ENCODE measurements at regions not wholly inside any gene's neighbourhood (a gene's known extent, or its start where the extent isn't known, plus 50 kb on each side); places are given as distances from the start of the nearest gene placed in this dataset.

DNA sequence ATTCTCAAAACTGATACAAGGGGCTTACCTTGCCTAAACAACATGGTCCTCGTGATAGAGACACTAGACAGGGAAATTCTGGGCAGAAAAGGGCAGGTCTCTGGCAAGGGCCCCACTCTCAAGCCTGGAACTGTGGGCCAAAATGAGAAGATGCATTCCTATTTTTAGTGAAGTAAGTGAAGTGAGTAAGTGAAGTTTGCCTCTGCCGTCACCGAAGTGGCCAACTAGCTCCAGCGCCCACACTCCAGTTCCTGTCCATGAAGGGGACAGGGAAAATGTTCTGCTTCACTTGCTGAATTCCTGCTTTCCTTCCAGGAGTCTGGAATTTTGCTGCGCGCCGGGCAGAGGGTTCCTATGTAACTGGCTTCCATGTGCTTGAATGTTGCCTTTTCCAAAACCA, 1035.6 kb upstream of the TMEM132C start:
- DNase-seq (ENCODE audit: low read depth): no peak

DNA sequence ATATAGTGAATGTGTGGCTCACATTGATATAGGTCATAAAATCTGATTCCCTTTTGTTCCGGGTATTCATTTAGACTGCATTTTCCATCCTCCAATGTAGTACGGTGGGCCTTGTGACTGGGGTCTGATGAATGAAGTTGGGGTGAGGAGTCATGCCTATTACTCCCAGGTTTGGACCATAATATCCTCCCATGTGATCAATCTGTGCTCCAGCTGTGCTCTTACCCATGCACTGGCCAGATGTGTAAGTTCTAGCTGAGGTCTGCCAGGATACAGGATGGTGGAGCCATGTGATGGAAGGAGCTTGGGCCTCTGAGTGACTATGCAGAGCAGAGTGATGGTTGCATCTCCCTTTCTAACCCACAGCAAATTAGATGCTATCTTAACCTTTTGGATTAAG, 1034.0 kb upstream of the TMEM132C start:
- no peak for DNase-seq (ENCODE audit: low read depth)

DNA sequence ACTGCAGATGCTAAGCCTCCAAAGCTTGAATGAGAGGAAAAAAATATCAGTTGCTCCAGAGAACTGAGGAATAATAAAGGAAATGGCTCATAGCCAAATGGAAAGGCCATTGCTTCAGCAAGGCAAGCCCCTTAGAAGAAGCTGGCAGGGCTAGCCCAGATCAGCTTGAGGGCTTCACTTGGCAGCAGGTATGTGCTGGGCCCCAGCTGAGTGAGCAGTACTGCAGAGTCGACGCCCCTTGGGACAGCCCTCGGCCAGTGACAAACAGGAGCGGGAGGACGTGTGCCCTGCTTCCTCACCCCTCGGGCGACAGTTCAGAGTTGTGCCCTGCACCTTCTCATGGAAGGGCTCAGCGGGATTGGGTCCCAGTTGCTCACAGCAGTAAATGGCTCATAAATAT, 1031.2 kb upstream of the TMEM132C start:
- no peak for DNase-seq (ENCODE audit: low read depth)

DNA sequence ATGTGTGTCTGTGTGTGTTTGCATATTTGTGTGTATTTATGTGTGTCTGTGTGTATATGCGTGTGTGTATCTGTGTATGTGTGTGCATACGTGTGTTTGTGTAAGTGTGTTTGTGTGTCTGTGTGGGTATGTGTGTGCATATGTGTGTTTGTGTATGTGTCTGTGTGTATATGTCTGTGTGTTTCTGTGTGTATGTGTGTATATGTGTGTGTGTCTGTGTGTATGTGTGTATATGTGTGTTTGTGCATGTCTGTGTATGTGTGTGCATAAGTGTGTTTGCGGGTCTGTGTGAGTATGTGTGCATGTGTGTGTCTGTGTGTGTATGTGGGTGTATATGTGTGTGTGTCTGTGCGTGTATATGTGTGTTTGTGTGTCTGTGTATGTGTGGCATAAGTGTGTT, 1030.5 kb upstream of the TMEM132C start:
- no peak for DNase-seq (ENCODE audit: low read depth)

DNA sequence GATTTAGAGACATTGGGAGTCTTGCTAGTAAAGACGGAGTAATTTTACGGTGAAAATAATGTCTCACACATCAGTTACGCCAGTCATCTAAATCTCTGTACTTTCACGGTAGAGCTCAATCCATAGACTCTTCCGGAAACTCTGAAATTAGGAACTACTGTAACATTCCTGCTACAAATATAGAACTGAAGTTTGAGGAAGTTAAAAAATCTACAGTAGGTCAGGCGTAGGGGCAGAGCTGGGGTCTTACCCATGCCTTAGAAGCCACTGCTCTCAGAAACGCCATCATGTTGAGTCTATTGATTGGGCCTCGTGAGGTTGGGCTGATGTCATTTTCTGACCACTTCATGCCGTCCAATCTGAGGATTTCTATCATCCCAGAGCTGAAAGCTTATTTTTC, 1029.8 kb upstream of the TMEM132C start:
- DNase-seq (ENCODE audit: low read depth): no peak

DNA sequence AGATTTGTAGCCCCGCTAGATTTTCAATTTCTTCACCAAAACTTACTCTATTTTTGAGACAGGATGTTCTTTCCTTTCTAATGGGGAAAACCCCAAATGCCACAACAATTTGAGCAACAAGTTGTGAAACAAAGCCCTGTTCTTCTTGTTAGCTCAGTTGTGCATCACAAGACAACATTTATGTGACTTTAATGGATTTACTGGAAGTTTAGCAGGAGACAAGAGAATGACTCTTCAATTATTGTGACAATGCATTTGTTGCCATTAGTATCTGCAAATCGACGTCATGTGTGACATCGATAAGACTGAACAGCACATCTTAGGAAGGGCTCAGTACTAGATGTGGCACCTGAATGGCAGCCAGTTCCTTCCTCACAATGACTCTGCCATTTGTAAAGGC, 1028.9 kb upstream of the TMEM132C start:
- DNase-seq (ENCODE audit: low read depth): no peak

DNA sequence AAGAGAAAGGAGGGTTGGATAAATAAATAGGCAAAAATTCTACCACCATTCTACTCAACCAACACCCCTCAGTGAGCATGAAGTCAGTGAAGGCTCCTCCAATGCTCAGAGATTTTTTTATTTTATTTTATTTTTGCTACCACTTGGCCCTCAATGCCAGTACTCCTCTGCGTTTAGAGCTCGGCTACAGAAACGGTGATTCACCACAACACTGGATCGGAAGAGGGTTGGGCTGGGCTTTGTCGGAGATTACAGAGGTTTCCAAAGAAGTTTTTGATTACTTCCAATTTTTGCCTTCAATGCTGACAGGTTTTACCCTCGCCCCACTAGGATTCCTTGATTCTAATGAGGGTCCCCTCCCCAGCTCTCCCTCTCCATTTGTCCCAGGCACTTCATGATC, 1027.2 kb upstream of the TMEM132C start:
- no peak for DNase-seq (ENCODE audit: low read depth)

DNA sequence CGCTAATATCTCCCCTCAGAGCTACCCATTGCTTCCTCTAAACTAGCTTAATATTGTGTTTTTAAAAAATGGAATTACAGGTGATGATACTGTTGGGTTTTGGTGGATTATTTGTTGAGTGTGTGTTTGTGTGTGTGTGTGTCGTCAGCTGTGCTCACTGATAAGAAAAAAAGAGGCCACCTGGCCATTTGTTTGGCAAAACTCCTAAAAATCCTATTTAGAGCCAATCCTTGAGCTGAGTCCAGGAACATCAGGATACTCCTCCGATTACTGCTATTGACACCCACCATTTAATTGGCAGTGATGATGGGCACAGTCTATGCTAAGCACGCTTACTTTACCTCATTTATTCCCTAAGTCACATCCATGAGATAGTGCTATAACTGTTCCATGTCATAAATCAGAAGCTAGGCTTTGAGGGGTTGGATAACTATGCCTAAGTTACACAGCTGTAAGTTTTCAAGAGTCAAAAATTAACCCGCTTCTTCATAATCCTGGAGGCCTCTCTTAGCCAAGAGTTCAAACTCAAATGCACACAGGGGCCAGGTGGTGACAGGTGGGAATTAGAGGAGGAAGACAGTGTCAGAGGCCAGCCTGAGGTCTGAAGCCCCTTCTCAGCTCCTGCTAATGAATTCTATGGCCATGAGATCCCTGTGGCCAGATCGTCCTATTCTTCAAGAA, 1026.6 kb upstream of the TMEM132C start:
- no peak for DNase-seq (ENCODE audit: low read depth)

DNA sequence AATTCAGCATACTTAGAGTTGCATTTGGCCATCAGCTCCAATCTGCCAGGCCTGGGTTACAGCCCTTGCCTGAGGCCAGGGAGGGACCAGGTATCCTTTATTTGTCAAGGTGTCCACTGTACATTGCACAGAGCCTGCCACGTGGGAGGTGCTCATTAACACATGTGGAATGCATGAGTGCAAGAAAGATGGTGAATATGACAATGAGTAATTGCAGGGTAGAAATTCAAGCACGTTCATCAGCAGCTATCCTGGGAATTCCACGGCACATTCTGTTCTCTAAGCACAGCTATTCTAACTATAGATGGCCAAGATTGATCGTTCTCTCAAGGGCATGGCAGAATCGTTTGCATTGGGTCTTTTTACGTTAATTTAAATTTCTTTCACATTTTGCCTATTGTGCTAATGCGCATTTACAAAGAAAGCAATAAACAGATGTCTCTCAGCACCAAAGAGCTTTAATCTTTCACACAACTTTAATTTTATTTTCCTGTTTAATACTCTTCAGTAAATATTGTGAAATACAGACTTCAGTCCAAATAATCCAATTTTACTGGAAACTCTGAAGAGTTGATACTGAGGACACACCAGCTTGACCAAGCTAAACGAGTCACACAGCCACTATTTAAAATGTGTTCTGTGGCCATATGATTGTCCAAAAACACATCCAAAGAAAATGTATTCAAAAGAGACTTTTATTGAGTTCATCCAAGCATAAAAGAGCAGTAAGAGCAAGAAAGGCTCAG, 1025.7 kb upstream of the TMEM132C start:
- DNase-seq (ENCODE audit: low read depth): no peak

DNA sequence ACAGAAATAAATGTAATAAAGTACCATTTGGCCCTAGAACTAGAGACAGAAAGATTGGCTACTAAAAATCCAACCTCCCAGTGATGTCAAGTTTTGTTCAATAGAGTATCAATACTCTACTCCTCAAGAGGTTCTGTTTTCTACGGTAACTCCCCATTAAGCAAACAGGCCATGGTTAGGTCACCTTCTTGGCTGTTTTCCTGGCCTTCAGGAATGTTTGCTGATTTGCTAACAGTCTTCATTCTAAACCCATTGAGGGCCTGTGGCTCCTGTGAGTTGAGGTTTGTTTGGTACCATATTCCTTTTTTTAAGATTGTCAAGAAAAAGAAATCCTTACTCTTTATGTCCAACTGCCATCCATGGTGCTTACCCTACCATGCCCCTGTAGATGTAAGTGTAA, 1022.0 kb upstream of the TMEM132C start:
- DNase-seq (ENCODE audit: low read depth): no peak

DNA sequence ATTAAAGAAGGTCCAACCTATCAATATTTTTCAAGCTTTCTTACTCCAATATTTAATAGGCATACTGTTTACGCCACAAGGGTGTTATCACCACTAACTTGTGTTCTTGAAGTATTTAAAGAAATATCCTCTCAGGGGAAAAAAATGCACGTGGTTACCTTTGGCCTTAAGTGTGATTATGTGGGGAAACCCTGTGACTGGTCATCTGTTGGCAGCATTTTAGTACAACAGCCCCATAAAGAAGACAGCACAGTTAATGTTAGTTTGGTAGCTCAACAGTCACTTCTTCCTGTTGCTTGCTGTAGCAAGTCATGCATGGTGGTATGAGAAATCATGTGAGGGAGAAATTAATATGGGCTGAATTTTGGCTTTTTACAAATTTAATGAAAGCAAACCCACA, 1021.5 kb upstream of the TMEM132C start:
- no peak for DNase-seq (ENCODE audit: low read depth)

DNA sequence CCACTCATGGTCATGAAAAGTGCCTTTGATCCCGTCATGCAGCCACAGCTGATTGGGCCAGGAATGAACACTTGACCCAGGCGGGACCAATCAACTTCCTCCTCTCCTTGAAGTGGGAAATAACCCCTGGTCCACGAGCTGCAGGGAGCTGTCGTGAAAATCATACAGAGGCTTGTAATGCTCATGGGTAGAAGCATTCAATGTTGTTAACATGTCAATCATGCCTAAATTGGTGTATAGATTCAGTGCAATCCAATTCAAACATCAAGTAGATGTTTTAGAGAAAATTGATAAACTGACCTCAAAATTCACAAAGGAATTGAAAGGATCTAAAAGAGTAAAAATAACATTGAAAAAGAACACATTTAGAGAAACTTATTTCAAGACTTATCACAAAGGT, 1019.0 kb upstream of the TMEM132C start:
- no peak for DNase-seq (ENCODE audit: low read depth)

DNA sequence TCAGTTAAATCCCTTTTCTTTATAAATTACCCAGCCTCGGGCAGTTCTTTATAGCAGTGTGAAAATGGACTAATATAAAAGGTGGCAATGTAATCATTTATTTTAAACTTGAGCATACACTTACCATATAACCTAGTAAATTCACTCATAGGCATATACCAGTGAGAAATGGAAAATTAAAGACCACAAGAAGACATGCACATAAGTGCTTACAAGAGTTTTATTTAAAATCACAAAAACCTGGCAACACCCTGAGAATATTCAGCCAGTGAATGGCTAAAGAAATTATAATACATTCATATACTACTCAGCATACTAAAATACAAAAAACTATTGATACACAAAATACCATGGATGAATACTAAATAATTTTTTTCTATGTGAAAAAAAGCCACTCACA, 1017.5 kb upstream of the TMEM132C start:
- DNase-seq (ENCODE audit: low read depth): no peak

DNA sequence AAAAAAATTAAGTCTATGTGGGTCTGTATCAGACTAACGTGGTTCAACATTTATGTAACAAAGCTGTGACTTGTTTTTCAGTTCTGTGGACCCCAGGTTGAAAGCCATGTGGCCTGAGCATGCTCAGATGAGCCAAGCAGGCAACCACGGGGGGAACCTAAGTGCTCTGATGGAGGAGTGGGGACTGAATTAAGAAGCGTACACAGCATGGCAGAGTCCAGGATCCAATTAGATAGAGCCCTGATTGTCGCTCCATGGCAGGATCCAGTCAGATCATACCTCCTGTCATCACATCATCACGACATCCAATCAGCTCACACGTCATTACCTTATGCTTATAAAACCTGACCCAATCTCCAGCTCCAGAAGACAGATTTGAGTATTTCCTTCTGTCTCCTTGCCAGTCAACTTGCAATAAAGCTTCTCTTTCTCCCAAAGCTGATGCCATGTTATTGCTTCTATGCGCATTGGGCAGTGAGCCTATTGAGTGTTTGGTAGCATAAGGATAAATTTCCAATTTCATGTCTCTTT, 1013.1 kb upstream of the TMEM132C start:
- no peak for DNase-seq (ENCODE audit: low read depth)

DNA sequence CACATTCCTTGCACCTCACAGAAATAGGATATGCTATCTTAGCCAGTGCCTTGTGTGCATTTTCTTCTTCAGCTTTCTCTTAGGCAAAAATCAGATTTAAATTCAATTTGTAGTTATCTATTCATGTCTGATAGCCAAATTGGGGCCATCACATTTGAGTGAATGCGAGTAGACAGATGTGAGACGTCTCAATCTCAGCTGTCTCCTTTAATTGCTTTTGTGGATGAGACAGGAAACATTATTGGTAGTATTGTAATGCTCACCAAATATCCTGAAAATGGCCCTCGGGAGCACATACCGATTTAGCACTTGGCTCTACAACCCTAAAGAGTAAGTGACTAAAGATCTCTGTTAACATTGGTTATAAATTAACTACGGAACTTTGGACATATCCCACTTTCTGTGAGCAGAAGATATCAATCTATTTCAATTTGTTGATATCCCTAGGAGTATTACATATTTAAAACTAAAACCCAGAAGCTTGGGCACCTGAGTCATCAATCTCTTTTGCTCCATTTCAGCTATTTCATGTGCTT, 1012.5 kb upstream of the TMEM132C start:
- DNase-seq (ENCODE audit: low read depth): no peak

DNA sequence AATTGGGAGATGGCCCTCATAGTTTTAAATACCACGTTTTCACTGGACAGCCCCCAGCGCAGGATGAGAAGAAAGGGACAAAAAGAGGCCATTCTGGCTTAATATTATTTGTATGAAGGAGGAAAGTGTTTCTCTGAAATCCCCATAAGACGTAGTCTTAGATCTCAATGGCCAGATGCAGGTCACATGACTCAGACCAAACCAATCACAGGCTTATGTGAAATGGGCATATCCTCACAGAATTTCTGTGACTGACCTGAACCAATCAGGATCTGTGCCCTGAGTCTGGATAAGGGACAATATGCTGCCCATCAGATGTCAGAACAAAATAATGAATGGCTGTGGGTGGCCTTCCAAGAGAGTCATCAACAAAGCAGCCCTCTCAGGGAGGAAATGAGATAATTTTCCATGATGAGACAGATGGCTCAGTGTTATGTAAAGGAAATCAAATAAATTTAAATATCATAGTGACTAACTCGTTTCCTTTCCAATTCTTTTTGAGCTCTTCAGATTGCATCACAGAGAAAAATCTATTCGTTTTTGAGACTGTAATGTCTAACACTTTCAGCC, 1009.5 kb upstream of the TMEM132C start:
- no peak for DNase-seq (ENCODE audit: low read depth)

DNA sequence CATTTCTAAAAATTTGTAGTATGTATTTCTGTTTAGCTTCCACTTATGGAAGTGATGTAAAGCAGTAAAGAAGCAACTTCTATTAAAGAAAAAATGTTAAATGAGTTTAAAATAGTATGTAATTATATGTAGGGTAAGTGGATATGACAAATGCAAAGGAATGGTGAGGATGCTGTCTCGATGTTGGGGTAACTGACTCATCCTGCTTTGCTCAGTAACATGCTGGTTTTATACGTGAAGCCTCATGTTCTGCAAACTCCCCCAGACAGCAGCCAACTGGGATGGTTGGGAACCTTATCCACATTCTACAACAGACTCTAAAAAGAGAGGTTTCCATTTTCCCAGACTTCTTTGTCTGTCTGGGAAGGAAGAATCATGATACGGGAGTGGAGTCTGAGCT, 1006.4 kb upstream of the TMEM132C start:
- DNase-seq (ENCODE audit: low read depth): no peak

DNA sequence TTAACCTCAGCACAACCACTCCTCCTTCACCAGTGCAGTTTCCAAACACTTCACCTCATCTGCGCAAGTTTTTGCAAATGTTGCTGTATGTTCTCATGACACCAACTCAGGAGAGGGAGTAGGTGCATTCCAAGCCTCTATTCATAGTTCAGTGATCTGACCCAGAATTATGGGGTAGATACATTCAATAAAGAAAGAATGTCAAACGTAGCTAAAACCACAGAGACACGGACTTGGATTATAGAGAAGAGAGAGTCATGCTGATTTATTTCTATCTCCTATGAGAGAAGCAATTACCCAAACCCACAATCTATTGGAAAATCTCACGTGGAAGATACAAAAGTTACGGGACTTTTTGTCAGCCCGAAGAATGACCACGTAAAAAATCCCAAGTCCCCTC, 1006.0 kb upstream of the TMEM132C start:
- no peak for DNase-seq (ENCODE audit: low read depth)

DNA sequence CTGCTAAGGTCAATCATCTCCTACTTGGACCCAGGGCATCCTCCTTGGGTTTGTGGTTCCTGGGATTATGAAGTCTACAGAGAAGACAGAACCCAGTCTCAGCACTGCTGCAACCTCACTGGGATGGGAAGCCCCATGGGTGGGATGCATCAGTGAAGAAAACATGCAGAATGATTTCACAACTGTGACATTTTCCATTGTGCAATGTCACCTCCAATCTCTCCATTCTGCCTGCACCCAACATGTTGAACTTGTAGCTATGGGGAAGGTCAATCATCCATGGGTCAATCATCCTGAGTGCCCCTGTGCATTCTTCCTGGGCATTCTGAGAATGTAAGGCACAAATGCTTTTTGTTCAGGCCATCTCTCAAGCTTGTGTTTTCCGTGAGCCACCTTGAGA, 1004.4 kb upstream of the TMEM132C start:
- no peak for DNase-seq (ENCODE audit: low read depth)

DNA sequence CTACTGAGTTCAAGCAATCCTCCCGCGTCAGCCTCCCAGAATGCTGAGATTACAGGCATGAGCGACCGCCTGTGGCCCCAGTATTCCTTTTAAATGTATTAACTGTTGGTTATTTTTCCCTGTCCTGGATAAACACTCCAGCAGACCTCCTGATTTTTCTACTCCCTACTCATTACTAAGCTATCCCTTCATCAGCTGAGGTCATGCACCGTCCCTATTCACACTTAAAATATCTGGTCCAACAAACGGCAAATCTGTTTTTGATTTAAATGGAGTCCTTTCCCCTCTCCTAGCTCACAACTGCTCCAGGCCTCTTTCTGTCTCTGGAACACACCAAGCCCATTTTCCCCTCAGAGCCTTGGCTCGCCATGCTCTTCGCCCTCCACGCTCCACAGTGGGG, 1003.3 kb upstream of the TMEM132C start:
- DNase-seq (ENCODE audit: low read depth): no peak

DNA sequence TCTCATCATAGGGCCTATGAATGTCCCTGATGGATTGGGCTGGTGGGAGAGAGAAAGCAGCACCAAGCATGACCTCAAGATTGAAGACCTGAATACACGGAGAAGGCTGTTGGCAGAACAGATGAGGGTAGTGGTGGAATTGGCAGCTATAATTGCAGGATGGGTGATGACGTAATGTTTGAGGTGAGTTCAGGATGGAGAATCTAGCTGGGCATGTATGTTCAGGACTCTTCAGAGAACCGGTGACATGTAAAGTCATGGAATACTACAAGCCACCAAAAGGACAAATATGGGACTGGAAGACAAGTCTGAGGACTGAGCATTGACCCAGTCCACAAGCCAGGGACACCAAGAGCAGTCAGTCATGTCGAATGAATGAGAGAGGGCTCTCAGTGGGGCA, 999.8 kb upstream of the TMEM132C start:
- no peak for DNase-seq (ENCODE audit: low read depth)

DNA sequence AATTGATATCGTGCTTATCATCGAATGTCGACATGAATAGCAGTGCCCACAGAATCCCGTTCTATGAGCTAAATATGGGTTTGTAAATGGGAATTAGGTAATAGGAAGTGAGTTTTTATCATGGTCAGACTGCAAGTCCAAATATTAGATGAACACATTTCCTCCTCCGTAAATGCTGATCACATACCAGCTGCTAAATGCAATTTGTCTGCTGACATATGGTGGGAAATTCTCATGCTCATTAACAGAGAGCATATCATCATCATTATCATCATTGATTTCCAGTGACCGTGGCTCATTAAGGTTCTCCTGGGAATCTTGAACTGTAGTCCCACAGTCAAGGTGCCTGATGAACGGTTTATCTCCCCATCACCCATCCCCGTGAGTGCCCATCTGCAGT, 998.8 kb upstream of the TMEM132C start:
- no peak for DNase-seq (ENCODE audit: low read depth)
